ENCODE measurements at regions not wholly inside any gene's neighbourhood (a gene's known extent, or its start where the extent isn't known, plus 50 kb on each side); places are given as distances from the start of the nearest gene placed in this dataset.
"Not testable (repeated sequence)": the region's sequence is repeated elsewhere in the genome, so short reads cannot be mapped to it uniquely, and the experiment has no call there.

DNA sequence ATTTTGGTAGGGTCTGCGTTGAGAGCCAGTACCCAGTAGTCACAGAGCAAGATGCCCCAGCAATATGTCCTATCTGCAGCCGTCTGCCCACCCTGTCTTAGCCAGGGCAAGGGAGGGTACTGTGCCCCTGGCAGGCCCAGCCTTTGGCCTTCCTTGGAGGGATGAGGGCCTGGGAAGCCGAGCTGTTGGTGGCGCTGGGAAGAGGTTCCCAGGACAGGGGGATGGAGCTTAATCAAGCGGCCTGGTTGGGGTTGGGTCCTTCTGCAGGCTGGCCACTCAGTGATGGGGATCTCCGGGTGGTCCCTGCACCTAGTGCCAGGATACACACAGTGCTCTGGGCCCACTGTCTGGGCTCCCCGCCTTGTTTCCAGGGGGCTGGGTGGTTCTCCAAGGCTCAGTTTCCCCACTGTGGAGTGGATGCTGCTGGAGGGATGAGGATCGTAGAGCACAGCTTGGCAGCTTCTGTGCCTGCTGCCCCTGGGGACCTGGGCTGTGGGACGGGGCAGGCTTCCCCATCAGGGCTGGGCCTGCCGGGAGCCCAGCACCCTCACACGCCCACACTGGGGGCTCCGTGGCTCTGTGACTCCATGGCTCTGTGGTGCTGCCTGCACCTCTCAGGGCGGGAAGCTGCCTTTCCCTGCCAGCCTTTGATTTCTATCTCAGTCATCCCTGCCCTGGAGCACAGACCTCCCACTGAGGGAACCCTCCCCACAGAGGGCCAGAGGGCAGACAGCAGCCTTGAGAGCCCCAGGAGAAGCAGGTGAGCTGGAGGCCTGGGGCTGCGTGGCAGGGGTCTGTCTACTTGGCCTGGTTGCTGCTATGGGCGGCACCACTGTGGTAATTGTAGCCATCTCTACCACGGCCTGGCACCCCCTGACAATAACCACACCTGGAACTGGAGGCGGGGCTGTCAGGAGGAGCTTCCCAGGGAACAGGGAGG, 357.0 kb downstream of the TMEM121 start:
- H3K4me3 ChIP-seq (replicated peaks; ENCODE audit: low read depth, low read length), result no peak overlapping the region
- no peak for DNase-seq (ENCODE audit: extremely low read depth, low read depth)
- TF ChIP-seq, protein P1, sequence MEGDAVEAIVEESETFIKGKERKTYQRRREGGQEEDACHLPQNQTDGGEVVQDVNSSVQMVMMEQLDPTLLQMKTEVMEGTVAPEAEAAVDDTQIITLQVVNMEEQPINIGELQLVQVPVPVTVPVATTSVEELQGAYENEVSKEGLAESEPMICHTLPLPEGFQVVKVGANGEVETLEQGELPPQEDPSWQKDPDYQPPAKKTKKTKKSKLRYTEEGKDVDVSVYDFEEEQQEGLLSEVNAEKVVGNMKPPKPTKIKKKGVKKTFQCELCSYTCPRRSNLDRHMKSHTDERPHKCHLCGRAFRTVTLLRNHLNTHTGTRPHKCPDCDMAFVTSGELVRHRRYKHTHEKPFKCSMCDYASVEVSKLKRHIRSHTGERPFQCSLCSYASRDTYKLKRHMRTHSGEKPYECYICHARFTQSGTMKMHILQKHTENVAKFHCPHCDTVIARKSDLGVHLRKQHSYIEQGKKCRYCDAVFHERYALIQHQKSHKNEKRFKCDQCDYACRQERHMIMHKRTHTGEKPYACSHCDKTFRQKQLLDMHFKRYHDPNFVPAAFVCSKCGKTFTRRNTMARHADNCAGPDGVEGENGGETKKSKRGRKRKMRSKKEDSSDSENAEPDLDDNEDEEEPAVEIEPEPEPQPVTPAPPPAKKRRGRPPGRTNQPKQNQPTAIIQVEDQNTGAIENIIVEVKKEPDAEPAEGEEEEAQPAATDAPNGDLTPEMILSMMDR (IDR thresholded peaks at IDR 0.05; ENCODE audit: low read depth, low read length, missing control alignments), result no peak

DNA sequence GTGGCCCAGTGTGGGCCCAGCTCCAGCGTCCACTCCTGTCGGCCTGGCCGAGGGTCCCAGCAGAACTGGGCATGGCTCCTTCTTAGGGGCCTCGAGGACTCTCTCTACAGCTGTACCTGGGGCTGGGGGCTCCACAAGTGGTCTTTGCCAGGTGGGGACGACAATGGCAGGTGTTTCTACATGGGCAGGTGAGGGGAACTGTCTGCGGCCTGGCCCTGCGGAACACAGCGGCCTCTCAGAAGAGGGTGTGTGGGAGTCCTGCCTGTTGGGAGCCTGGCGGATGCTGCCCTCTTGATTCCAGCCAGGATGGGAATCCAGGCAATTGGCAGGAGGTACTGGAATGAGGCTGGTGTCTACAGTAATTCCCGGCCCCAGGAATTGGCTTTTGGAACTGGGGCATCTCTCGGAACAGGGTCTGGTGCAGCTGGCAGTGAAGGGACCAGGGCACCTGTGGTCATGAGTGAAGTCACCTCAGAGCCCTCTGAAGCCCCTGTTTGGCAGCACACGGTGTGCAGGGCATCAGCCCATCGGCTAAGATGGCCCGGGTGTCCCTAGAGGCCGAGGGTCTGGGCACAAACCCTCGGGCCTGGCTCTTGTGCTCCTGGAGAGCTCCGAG, 357.9 kb downstream of the TMEM121 start:
- DNase-seq (ENCODE audit: extremely low read depth, low read depth); H3K4me3 ChIP-seq (replicated peaks; ENCODE audit: low read depth, low read length): not testable (repeated sequence)

DNA sequence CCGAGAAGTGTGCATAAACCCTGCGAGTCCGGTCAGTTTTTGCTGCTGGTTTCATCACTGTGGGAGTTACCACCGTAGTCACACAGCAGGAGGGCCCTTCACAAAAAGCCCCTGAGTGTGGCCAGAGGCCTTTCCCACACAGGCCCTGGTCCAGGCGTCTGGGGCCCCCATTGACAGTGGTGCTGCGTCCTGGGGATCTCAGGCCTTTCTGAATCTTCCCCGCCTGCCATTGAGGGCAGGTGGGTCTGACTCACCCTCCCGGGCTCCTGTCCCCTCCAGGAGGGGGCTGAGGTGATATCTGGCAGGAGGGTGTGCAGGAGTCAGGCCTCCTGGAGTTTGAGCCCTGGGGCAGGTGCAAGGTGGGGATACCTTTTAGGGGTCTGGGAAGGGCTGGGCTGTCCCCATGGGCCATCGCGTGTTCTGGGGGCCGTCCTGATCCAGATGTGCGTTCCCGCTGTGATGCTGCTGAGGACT, 358.5 kb downstream of the TMEM121 start:
- H3K4me3 ChIP-seq (replicated peaks; ENCODE audit: low read depth, low read length), result no peak overlapping the region
- DNase-seq (ENCODE audit: extremely low read depth, low read depth), result no peak
- TF ChIP-seq, protein P1 (IDR thresholded peaks at IDR 0.05; ENCODE audit: low read depth, low read length, missing control alignments), result no peak

DNA sequence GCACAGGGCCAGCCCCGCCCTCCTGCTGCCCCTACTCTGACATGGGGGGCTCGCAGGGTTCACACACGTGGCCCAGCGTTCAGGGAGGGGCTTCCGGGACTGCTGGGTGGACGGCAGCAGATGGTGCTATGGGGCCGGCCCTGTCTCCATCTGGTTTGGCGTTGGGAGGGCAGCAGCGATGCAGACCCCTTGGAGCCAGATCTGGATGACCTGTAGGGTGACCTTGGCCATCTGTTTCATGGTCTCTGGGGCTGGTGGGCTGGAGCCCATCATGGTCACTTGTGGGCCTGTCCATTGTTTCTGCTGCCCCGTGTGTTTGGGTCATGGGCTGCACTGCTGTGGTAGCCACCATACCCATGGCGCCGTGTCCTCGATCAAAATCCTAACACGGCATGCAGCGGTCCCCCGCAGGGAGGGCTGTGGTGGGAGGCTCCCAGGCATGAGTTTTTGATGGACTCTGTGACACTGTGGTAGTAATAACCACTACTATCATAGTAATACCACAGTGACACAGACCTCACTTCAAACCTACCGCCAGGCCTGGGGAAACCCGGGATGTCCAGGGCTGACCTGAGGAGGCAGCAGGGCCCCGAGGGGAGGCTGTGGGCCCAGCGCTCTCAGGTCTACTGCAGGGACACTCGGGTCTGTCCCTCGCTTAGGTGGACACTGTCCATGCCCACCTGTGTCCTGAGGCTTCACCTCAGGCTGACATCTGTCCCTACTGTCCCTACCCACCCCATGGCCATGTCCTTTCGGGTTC, 359.4 kb downstream of the TMEM121 start:
- no peak for DNase-seq (ENCODE audit: extremely low read depth, low read depth)
- TF ChIP-seq, protein P1 (IDR thresholded peaks at IDR 0.05; ENCODE audit: low read depth, low read length, missing control alignments), result no peak
- no peak overlapping the region for H3K4me3 ChIP-seq (replicated peaks; ENCODE audit: low read depth, low read length)

DNA sequence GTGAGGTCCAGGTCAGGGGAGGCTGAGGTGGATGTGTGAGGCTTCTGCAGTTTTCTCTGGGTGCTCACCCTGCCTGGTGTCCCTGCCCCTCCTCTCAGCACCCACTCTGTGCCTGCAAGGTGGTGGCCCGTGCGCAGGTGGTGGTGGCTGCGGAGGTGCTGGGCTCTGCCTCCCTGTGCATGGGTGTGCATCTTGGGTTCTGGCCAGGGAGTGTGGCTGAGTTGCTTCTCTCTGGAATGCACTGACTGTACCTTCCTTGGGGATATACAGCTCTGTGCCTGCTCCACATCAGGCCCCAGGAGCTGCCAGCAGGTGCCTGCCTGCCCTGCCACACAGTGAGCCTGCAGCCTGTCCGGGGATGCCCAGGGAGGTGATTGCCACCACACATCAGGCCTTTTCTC, 360.4 kb downstream of the TMEM121 start:
- not testable (repeated sequence) for DNase-seq (ENCODE audit: extremely low read depth, low read depth); H3K4me3 ChIP-seq (replicated peaks; ENCODE audit: low read depth, low read length)

DNA sequence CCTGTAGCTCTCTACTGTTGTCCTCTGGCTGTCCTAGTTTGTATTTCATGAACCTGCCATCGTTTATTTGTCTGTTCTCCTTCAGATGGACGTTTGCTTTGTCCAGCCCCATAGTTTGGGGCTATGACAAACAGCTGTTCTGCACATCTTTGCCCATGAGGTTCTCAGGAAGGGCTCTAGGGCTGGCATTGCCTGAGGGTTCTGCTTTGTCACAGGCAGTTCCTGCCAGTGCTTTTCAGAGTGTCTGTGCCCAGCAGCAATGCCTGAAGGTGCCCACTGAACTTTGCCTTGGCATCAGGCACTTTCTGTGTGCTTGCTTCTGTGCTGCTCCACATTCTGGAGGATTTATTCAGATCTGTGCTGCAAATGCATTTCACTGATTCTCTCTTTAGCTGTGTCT, 361.3 kb downstream of the TMEM121 start:
- TF ChIP-seq, protein P1 (IDR thresholded peaks at IDR 0.05; ENCODE audit: low read depth, low read length, missing control alignments), result no peak
- no peak overlapping the region for H3K4me3 ChIP-seq (replicated peaks; ENCODE audit: low read depth, low read length)
- DNase-seq (ENCODE audit: extremely low read depth, low read depth), result no peak

DNA sequence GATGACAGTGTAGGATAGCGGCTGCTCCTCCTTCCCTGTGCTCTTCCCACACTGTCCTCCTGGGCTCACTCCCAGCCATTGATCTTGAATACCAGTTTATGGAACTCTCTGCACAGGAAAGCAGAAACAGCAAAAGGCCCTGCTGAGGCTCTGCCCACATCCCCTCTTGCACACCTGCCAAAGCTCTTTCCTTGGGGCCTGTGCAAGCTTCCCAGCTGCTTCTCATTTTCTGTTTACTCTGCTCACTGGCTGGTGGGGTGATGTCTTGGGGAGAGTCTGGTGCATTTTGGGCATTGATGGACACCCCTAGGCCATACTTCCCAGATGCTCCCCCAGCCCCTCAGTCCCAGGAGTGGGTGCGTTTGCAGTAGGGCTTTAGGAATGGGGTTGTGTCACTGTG, 361.8 kb downstream of the TMEM121 start:
- DNase-seq (ENCODE audit: extremely low read depth, low read depth), result no peak
- H3K4me3 ChIP-seq (replicated peaks; ENCODE audit: low read depth, low read length), result no peak overlapping the region
- TF ChIP-seq, protein P1 (IDR thresholded peaks at IDR 0.05; ENCODE audit: low read depth, low read length, missing control alignments), result no peak

All from HFF-Myc (cell line).